ENCODE measurements at regions not wholly inside any gene's neighbourhood (a gene's known extent, or its start where the extent isn't known, plus 50 kb on each side); places are given as distances from the start of the nearest gene placed in this dataset.

- Histone ChIP-seq H3K9ac (ENCODE audit: low read depth, low read length) (no peak overlapping the region), H3K27me3 (ENCODE audit: insufficient read depth, low read length, poor library complexity) (peaks cover 6% of the 10 kb centered on the region), H4K20me1 (ENCODE audit: insufficient read depth, low read length) (no peaks in the 10 kb centered on the region)
These were observed 93.7 kb downstream of the SKIDA1 start for GRCh38 chr10:21431799-21432198.

GRCh38 chr10:21427804-21428481 is 97.5 kb downstream of the SKIDA1 start:
- no peaks in the 10 kb centered on the region for H3K27me3 ChIP-seq (ENCODE audit: insufficient read depth, low read length, poor library complexity)
- H3K79me2 ChIP-seq (ENCODE audit: insufficient read depth, low read length), result no peaks in the 10 kb centered on the region
- H3K4me1 ChIP-seq (ENCODE audit: insufficient read depth, low read length), result no peaks in the 10 kb centered on the region
- peak; percentile 9 for DNase-seq
- TF ChIP-seq EZH2 (IDR thresholded peaks at IDR 0.05; ENCODE audit: borderline replicate concordance, low read depth, low read length, severe bottlenecking) (no peak), CTCF (IDR thresholded peaks at IDR 0.05; ENCODE audit: borderline replicate concordance, extremely low read depth, low read length, poor library complexity, severe bottlenecking) (no peak)
- no peaks in the 10 kb centered on the region for H3K36me3 ChIP-seq (ENCODE audit: insufficient read depth, low read length)
- H3K4me3 ChIP-seq (ENCODE audit: low read depth in 1 of 2, low read length in 2 of 2), result no peak overlapping the region
- ATAC-seq (ENCODE audit: insufficient read depth, low read depth), result peak; percentile 53; the same call in 2 of the 3 replicates
- H3K9ac ChIP-seq (ENCODE audit: low read depth, low read length), result no peak overlapping the region
- H3K27ac ChIP-seq (ENCODE audit: low read length), result no peak overlapping the region
- no peaks in the 10 kb centered on the region for H4K20me1 ChIP-seq (ENCODE audit: insufficient read depth, low read length)
- H2AFZ ChIP-seq (ENCODE audit: low read depth, low read length), result no peak overlapping the region
- no peak overlapping the region for H3K4me2 ChIP-seq (ENCODE audit: insufficient read depth, low read length)
- H3K9me3 ChIP-seq (ENCODE audit: insufficient read depth, low read length, severe bottlenecking), result no peaks in the 10 kb centered on the region

More at GRCh38 chr10:21431799-21432198, 93.7 kb downstream of the SKIDA1 start:
- H3K4me3 ChIP-seq (ENCODE audit: low read depth in 1 of 2, low read length in 2 of 2), result no peak overlapping the region
- H3K27ac ChIP-seq (ENCODE audit: low read length), result no peak overlapping the region
- no peaks in the 10 kb centered on the region for H3K4me1 ChIP-seq (ENCODE audit: insufficient read depth, low read length)
- H2AFZ ChIP-seq (ENCODE audit: low read depth, low read length), result no peak overlapping the region
- TF ChIP-seq EZH2 (IDR thresholded peaks at IDR 0.05; ENCODE audit: borderline replicate concordance, low read depth, low read length, severe bottlenecking), result no peak
- no peak for TF ChIP-seq CTCF (IDR thresholded peaks at IDR 0.05; ENCODE audit: borderline replicate concordance, extremely low read depth, low read length, poor library complexity, severe bottlenecking)
- H3K79me2 ChIP-seq (ENCODE audit: insufficient read depth, low read length), result no peaks in the 10 kb centered on the region
- no peaks in the 10 kb centered on the region for H3K36me3 ChIP-seq (ENCODE audit: insufficient read depth, low read length)
- DNase-seq (no peak), ATAC-seq (ENCODE audit: insufficient read depth, low read depth) (no peak)
- H3K9me3 ChIP-seq (ENCODE audit: insufficient read depth, low read length, severe bottlenecking), result no peaks in the 10 kb centered on the region
- H3K4me2 ChIP-seq (ENCODE audit: insufficient read depth, low read length), result no peak overlapping the region

GRCh38 chr10:21424459-21424861 is 101.0 kb downstream of the SKIDA1 start:
- no peak overlapping the region for H2AFZ ChIP-seq (ENCODE audit: low read depth, low read length)
- no peaks in the 10 kb centered on the region for H3K4me1 ChIP-seq (ENCODE audit: insufficient read depth, low read length)
- H3K79me2 ChIP-seq (ENCODE audit: insufficient read depth, low read length), result no peaks in the 10 kb centered on the region
- no peaks in the 10 kb centered on the region for H3K36me3 ChIP-seq (ENCODE audit: insufficient read depth, low read length)
- no peak overlapping the region for H3K4me2 ChIP-seq (ENCODE audit: insufficient read depth, low read length)
- no peak overlapping the region for H3K4me3 ChIP-seq (ENCODE audit: low read depth in 1 of 2, low read length in 2 of 2)
- ATAC-seq (ENCODE audit: insufficient read depth, low read depth) (no peak), DNase-seq (no peak)
- H3K9me3 ChIP-seq (ENCODE audit: insufficient read depth, low read length, severe bottlenecking), result no peaks in the 10 kb centered on the region
- no peak overlapping the region for H3K27ac ChIP-seq (ENCODE audit: low read length)
- peaks cover 5% of the 10 kb centered on the region for H3K27me3 ChIP-seq (ENCODE audit: insufficient read depth, low read length, poor library complexity)
- no peak overlapping the region for H3K9ac ChIP-seq (ENCODE audit: low read depth, low read length)
- no peaks in the 10 kb centered on the region for H4K20me1 ChIP-seq (ENCODE audit: insufficient read depth, low read length)
- TF ChIP-seq CTCF (IDR thresholded peaks at IDR 0.05; ENCODE audit: borderline replicate concordance, extremely low read depth, low read length, poor library complexity, severe bottlenecking), result no peak
- TF ChIP-seq EZH2 (IDR thresholded peaks at IDR 0.05; ENCODE audit: borderline replicate concordance, low read depth, low read length, severe bottlenecking), result no peak

Data from DND-41 (cell line).